Esophagus mucosa (tissue), 1 donor: ENCODE measurements at regions not wholly inside any gene's neighbourhood (a gene's known extent, or its start where the extent isn't known, plus 50 kb on each side); places are given as distances from the start of the nearest gene placed in this dataset.
"Not testable (repeated sequence)": the region's sequence is repeated elsewhere in the genome, so short reads cannot be mapped to it uniquely, and the experiment has no call there.

ENCODE experiments used
- ATAC-seq: fragments of 200-7000 bp; cut with Tn5 transposase; one replicate; pipeline ENCODE4 v1.9.1; 2020
- donor health status: DM: yes; HTN: yes; CAD: no.

DNA sequence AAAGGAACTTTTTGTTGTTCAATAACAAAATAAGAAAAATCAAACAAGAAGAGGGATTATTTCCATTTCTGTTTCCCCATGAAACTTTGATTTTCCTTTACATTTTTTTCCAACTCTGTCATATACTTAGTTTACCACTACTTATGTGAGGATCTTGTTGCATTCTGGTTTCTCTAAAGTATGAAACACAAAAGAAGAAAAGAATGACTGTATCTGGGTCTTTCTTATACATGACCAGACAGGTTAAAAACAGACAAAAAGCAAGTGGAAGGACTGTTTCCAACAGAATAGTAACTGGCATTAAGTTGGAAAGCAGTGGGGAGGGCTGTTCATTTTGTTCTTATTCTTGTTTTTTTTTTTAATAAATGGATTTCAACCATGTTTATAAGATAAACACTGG is 1207.8 kb upstream of the FAM98A start:
- no peak for ATAC-seq

DNA sequence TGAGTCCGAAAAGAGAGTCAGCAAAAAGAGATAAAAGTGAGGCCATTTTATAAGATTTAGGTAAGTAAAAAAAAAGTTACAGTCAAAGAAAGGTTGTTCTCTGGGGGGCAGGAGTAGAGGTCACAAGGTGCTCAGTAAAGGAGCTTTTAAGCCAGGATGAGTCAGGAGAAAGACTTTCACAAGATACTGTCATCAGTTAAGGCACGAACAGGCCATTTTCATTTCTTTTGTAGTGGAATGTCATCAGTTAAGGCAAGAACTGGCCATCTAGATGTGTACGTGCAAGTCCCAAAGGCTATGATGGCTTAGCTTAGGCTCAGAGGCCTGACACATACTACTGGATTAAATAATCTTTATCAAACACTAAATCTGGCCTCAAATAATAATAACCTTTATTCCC is 1207.3 kb upstream of the FAM98A start:
- ATAC-seq, result no peak

DNA sequence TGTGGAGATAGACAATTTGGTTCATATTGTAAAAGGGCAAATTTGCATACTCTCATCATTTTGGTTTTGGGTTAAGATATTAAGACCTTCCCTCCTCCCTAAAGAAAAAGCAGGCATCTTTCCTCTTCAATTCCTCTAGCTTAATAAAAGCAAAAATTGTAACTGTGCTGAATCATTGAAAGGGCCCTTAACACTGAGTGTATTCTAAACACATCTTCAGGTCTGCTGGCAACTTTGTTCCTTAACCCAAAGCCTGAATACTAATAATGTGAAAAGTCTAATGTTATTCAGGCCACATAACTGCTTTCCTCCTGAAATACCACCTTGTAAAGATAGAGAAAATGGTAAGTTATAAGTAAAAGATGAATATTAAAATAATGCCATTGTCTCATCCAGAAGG is 1200.5 kb upstream of the FAM98A start:
- no peak for ATAC-seq

DNA sequence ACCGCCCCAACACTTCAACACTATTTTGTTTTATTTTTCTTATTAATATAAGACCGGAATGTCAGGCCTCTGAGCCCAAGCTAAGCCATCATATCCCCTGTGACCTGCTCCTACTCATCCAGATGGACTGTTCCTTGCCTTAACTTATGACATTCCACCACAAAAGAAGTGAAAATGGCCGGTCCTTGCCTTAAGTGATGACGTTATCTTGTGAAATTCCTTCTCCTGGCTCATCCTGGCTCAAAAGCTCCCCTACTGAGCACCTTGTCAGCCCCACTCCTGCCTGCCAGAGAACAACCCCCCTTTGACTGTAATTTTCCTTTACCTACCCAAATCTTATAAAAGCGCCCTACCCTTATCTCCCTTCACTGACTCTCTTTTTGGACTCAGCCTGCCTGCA is 1196.5 kb upstream of the FAM98A start:
- ATAC-seq, result not testable (repeated sequence)

DNA sequence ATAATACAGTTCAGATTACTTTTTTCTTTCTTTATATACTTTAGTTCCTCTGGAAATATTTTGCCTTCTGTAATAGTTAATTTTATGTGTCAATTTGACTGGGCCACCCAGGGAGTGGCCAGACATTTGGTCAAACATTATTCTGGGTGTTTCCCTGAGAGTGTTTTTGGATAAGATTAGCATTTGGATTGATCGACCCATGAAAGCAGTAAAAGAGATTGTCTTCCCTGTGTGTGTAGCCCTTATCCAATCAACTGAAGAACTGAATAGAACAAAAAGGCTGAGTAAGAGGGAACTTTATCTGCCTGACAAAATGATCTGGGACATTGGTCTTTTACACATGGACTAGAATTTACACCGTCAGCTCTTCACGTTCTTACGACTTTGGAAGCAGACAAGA is 1190.1 kb upstream of the FAM98A start:
- ATAC-seq, result no peak

DNA sequence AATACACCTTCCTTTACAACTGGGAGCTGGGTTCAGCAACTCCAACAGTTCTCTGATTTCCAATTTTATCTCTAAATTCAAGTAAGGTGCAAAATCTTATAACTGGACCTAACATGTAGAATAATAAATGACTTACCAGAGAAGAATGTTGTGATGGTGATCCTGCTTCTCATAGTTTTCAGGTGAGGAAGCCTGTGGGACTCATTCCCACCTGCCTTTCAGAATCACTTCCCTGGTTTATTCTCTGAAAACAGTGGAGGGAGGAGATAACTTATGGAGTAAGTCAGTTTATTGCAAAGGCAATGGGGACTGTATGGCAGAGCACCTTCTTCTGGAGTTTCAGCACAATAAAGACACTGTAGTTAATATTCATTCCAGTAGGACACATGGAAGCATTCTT is 1188.2 kb upstream of the FAM98A start:
- no peak for ATAC-seq

DNA sequence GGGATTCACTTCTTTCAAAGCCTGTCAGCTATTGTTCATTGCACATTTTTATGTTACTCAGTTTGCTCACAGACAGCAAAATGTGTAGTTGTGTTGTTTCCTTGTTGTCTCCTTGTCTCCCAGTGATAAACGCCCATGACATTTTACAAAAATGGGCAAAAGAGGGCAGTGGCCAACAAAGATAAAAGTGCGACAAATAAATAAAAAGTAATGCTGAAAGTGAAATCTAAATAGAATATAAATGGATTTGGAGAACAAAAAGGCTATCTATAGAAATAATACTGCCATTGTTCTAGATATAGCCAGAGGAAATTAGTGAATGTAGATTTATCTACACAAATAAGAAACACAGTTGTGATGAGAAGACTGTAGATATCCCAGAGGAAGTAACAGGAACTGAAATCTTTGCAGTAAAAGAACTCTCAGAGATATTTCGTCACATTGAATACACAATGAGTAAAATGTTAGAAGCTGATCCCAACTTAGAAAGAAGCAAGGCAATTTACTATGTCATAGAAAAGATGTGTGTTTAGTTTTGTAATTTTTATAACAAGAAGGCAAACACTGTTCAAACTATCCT is 1186.2 kb upstream of the FAM98A start:
- ATAC-seq, result no peak

DNA sequence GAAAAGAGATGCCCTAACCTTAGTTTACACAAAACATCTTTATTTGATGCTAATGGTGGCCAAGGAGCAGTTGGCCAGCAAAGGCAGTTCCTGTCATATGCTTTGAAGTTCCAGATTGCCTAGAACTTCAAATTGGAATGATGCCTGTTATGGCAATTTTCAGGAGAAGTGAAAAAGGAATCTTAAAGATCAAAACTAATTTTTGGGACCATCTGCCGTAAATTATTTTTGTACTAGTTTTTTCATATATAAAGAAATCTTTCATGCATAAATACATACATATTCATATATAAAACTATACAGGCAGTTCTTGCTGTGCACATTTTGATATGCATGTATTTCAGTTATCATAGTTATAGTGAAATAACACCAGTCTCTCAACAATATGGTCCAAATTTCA is 1185.6 kb upstream of the FAM98A start:
- ATAC-seq, result no peak

DNA sequence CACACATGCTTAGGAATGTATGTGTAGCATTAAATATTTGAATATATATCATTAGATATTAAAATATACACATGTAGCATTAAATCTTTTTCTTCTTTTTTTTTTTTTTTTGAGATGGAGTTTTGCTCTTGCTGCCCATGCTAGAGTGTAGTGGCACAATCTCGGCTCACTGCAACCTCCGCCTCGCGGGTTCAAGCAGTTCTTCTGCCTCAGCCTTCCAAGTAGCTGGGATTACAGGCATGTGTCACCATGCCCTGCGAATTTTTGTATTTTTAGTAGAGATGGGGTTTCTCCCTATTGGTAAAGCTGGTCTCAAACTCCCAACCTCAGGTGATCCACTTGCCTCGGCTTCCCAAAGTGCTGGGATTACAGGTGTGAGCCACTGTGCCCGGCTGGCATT is 1151.6 kb upstream of the FAM98A start:
- not testable (repeated sequence) for ATAC-seq

DNA sequence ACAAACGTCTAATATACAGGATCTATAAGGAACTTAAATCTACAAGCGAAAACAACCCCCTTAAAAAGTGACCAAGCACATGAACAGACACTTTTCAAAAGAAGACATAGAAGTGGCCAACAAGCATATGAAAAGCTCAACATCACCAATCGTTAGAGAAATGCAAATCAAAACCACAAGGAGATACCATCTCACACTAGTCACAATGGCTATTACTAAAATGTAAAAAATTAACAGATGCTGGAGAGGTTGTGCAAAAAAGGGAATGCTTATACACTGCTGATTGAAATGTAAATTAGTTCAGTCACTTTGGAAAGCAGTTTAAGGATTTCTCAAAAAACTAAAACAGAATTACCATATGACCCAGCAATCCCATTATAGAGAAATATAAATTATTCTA is 1148.5 kb upstream of the FAM98A start:
- no peak for ATAC-seq

DNA sequence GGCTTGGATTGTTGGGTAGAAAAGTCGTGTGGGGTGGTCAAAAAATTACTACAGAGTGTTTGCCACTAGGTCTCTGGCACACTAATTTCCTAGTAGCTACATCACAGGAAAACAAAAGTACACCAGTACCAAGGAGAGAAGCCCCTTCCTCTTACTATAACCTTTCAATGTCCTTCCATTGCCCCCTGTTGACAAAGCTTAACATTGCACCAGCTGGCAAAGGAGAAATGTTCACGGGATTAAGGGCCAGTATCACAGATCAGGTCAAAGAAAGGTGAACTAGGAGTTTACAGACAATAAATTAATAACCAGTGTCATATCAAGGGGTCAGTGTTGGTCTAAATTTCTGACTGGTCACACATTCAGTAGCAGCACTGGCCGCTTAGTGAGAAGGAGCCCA is 1139.6 kb upstream of the FAM98A start:
- no peak for ATAC-seq

DNA sequence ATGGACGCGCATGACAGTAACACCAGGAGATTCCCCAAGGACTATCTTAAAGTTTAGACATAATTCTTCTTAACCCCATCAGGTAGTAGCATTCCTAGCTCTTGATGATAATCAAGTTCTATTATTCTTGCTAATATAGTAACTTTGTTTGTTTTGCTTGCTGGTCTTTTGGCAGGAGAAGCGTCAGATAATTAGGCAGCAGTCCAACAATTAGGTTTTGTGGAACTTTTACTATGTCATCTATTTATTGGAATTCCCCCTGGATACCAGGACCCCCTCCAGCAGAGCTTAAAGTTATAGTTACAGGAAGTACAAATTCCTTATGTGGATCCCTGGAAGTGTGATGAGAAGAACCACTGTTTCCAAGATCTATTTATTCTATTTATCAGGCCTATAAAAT is 1138.0 kb upstream of the FAM98A start:
- no peak for ATAC-seq

DNA sequence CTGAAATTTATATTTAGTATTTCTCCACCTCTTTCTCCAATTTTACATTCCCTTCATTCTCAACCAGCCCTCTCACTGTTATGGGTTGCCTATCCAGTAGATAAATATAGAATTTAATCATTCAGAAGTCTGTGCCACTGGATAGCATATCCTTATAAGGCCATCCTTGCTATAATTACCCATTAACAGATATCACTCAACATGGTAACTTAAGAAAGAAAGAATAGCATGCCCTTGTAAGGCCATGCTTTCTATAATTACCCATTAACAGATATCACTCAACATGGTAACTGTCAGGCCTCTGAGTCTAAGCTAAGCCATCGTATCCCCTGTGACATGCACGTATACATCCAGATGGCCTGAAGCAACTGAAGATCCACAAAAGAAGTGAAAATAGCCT is 1137.4 kb upstream of the FAM98A start:
- no peak for ATAC-seq

DNA sequence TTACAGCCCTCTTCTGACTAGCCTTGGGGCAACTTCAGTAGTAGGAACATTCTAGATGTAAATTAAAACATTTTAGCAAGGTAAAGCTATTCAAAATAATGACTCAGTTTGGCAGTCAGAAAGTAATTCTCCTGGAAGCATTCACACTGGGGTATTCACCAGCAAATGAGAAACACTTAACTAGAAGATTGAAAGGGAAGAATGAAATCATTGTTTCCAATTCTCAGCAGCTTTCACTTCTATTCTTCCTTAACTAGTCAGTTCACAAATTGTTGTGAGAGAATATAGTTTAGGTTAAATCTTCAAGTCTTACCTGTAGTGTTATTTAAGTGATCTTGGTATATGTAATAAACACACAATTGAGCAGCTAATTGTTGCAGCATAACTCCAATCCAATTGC is 1135.6 kb upstream of the FAM98A start:
- ATAC-seq, result no peak

DNA sequence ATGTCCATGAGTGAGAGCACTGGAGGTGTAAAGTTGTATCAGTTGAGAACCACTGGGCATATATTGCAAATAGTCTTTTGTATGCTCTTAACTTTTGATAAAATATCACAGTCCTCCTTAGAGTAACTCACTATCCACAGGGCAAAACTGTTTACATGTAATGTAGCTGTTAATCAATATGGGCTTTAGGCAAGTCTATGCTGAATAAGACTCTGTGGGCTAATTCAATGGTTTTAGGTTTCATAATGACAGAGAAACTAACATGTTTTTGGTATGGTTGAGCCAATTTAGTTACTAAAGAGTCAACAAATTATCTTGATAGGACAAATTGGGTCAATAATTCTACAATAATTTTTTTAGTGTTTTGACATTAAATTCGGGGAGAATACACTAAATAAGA is 1134.9 kb upstream of the FAM98A start:
- ATAC-seq, result no peak

DNA sequence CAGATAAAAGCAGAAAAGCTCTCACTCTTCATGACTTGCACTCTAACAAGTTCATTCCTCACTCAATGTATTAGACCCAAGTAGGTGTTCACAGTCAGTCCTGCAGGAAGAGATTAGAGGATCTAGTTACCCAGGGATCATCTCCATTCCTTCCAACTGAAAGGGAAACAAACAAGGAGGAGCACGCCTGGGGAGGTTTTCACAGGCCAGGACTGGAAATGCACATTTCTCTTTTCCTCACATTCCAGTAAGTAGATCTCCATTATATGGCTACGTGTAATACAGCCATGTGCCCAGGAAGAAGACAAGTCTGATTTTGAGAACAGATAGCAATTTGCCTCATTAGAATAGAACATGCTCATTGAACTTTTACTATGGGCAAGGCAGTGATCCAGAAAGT is 1132.2 kb upstream of the FAM98A start:
- no peak for ATAC-seq

DNA sequence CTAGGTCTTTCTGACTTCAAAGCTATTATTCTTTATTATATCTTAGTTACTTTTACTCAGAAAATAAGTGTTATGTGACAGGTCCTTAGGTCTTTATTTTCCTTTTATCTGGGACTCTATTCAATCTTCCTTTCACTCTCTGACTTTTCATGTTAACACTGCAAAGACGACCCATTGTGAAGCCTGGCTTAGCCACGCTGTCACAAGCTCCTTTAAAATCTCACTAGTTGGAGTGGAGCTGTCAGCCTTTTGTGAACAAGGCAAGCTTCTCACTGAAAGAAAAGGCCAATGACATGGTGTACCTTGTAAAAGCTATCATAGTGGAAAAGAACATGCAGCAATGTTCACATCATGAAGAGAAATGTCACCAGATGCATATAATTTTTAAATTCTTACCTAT is 1130.7 kb upstream of the FAM98A start:
- ATAC-seq, result no peak

DNA sequence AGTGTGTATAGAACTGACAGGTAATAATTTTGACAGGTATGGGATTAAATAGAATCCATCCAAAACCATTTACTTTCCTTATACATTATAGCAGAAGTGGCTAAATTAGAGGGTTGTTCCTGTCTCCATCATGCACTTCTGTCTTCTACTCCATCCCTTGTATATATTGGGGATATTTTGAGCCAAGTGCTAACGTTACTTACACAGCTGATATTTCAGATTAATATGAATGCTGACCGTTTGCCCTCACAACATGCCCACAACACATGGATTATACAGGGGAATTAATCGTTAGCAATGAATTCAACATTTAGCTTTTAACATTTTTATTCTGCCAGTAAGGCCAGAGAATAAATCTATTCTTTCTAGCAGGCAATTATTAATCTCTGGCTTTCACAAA is 1125.0 kb upstream of the FAM98A start:
- no peak for ATAC-seq

DNA sequence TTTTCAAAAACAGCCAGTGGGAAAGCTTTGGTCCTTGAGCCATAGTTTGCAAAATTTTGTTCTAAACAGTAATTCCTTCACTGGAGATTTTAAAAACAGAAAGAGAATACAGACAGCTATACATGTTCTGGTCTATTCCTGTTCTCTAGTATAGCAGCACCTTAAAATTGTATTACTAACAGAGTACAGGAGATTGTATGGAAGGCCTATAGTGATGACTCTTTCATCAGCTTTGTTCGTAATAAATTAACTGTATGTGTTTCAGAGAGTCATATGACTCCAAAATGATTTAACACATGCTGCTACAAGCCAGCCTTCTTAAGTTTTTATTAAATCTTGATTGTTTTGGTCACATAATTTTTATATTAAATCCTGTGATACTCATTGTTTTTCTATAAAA is 1124.6 kb upstream of the FAM98A start:
- ATAC-seq, result no peak

DNA sequence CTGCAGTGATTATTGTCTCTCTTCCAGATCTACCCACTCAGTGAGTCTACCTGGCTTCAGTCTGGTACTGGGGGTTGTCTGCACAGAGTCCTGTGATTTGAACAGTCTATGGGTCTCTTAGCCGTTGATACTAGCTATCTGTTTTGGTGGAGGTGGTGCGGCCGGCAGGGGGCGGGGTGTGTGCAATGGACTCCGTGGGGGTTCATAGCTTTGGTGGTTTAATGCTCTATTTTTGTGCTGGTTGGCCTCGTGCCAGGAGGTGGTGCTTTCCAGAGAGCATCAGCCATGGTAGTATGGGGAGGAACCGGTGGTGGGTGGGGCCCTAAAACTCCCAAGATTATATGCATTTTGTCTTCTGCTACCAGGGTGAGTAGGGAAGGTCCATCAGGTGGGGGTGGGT is 1120.1 kb upstream of the FAM98A start:
- no peak for ATAC-seq

DNA sequence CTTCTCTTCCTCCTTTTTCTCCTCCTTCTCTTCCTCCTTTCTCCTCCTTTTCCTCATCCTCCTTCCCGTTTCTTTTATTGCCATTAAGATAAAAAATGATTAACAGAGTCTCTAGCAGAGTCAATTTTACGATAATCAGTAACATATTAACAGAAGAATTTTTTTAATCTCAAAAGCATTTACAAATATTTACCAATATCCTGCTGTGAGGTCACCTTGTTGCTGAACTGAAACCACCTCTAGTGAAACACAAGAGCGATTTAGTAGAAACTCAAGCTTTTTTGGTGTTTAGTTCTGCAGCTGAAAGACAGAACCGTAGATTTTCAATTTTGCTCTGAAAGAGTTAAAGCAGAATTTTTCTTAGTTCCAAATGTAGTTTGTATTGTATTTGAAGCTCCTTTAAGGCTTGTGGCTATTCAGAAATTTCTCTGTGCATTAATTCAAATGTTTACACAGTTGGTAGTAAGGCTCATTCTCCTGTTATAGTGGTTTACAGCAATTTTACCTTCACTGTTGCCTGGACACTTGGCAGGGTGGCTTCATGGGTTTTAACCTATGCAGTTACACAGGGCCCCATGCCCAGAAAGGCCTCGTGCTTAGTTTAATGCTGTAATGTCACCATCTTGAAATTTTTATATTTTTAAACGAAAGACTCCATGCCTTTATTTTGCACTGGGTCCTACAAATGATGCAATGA is 1106.6 kb upstream of the FAM98A start:
- no peak for ATAC-seq

DNA sequence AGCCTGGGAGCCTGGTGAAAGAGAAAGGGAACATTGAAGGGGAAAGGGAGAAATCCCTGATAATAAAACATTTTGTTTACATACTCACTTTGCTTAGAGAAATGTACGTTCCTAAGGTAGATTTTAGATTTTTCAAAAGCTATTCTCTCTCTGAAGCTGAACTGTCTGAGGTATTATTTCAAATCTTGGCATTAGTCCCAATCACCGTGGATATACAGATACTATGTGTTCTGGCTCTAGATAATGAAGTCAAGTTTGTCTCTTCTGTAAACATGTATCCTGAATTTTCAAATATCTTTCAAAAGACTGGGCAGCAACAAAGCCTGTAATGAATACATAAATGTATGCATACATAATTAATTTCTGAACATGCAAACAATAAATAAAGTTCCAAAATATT is 1104.2 kb upstream of the FAM98A start:
- ATAC-seq, result no peak

DNA sequence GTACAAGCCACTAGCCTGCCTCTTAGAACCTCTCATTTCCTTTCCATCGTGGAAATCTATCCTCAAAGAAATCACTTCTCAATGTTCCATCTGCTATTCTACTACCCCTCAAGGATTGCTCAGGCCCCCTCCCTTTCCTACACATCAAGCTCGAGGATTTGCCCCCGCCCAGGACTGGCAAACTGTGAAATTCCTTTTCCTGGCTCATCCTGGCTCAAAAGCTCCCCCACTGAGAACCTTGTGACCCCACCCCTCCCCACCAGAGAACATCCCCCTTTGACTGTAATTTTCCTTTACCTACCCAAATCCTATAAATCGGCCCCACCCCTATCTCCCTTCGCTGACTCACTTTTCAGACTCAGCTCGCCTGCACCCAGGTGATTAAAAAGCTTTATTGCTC is 1103.3 kb upstream of the FAM98A start:
- not testable (repeated sequence) for ATAC-seq

DNA sequence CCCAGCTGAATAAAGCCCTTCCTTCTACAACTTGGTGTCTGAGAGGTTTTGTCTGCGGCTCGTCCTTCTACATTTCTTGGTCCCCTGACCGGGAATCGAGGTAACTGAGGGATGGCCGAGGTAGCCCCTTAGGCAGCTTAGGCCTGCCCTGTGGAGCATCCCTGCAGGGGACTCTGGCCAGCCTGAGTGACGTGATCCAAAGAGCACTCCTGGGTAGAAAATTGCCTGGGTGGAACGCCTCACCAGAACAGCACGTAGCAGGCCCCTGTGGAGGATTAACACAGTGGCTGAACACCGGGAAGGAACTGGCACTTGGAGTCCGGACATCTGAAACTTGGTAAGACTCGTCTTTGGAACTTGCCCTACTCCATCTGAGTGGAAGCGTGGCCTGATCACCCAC is 1078.5 kb upstream of the FAM98A start:
- ATAC-seq, result not testable (repeated sequence)

DNA sequence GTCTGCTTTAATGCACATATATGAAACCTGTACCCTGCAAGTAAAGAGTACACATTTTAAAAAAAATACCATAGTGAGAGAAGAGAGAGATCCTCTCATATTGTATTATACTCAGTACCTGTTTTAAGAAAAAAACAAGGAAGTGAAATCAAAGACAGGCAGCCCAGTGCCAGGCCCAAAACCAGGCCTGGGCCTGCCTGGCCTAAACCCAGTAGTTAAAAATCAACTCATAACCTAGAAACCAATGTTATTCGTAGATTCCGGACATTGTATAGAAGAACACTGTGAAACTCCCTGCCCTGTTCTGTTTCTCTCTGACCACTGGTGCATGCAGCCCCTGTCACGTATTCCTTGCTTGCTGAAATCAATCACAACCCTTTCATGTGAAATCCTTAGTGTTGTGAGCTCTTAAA is 1078.0 kb upstream of the FAM98A start:
- not testable (repeated sequence) for ATAC-seq
